Loucy (cell line): ENCODE measurements at regions not wholly inside any gene's neighbourhood (a gene's known extent, or its start where the extent isn't known, plus 50 kb on each side); places are given as distances from the start of the nearest gene placed in this dataset.

Experiments
- CTCF ChIP-seq: fragments of 200-600 bp; sonication (generic); conservative IDR thresholded peaks from 2 replicates; pipeline ENCODE4 v1.5.1; 2014; ENCODE audit warnings: mild to moderate bottlenecking, antibody characterized with exemption, low read length
- EZH2phosphoT487 ChIP-seq: fragments of 200-600 bp; IDR thresholded peaks from 2 replicates; pipeline ENCODE4 v1.6.1; 2018; ENCODE audit warnings: antibody characterized with exemption, mild to moderate bottlenecking, moderate library complexity, borderline replicate concordance

GRCh38 chr1:184164536-184164935, 113.0 kb downstream of the TSEN15 start:
- no peak for TF ChIP-seq CTCF
- no peak for TF ChIP-seq EZH2phosphoT487
